GM12801 (cell line): ENCODE measurements at regions not wholly inside any gene's neighbourhood (a gene's known extent, or its start where the extent isn't known, plus 50 kb on each side); places are given as distances from the start of the nearest gene placed in this dataset.

ENCODE experiments used
- CTCF ChIP-seq: IDR thresholded peaks from one replicate; pipeline ENCODE4 v1.5.1; 2011; ENCODE audit warnings: control low read depth; ENCODE audit not compliant: insufficient read length; ENCODE audit errors: extremely low read depth

GRCh38 chr20:52830598-52830997, 141.6 kb upstream of the TSHZ2 start:
- TF ChIP-seq CTCF, result no peak

- TF ChIP-seq CTCF, result no peak
These were observed 143.0 kb upstream of the TSHZ2 start for GRCh38 chr20:52829111-52829510.

- no peak for TF ChIP-seq CTCF
These were observed 144.0 kb upstream of the TSHZ2 start for GRCh38 chr20:52828199-52828598.

GRCh38 chr20:52826722-52827121, 145.4 kb upstream of the TSHZ2 start:
- no peak for TF ChIP-seq CTCF

GRCh38 chr20:52826321-52826720, 145.8 kb upstream of the TSHZ2 start:
- no peak for TF ChIP-seq CTCF

GRCh38 chr20:52824494-52825216, 147.5 kb upstream of the TSHZ2 start:
- TF ChIP-seq CTCF, result no peak

GRCh38 chr20:52823303-52823702, 148.9 kb upstream of the TSHZ2 start:
- TF ChIP-seq CTCF, result no peak
